OCI-LY1 (cell line): ENCODE measurements at regions not wholly inside any gene's neighbourhood (a gene's known extent, or its start where the extent isn't known, plus 50 kb on each side); places are given as distances from the start of the nearest gene placed in this dataset.

ENCODE experiments used
- H2AFZ ChIP-seq: fragments of 200-600 bp; sonication (generic), shearing (Covaris generic); 2 replicates; pipeline ENCODE4 v1.6.0; 2014; ENCODE audit warnings: antibody characterized with exemption, mild to moderate bottlenecking, low read length
- H3F3A ChIP-seq: fragments of 200-600 bp; sonication (generic), shearing (Covaris generic); 2 replicates; pipeline ENCODE4 v1.6.0; 2014; ENCODE audit warnings: mild to moderate bottlenecking, antibody characterized with exemption, low read length, moderate library complexity; ENCODE audit not compliant: insufficient read depth
- H3K27ac ChIP-seq: fragments of 200-600 bp; sonication (generic); 2 replicates; pipeline ENCODE4 v1.5.1; 2014; ENCODE audit warnings: low read length, mixed run types, mild to moderate bottlenecking, low read depth; ENCODE audit not compliant: poor library complexity, severe bottlenecking
- H3K27me3 ChIP-seq: fragments of 200-600 bp; sonication (generic); 2 replicates; pipeline ENCODE4 v1.6.0; 2014; ENCODE audit warnings: antibody characterized with exemption, mild to moderate bottlenecking, low read length, moderate library complexity; ENCODE audit not compliant: insufficient read depth
- H3K36me3 ChIP-seq: fragments of 200-600 bp; sonication (generic); 2 replicates; pipeline ENCODE4 v1.6.1; 2014; ENCODE audit warnings: mild to moderate bottlenecking, antibody characterized with exemption, low read length, moderate library complexity, mixed read lengths; ENCODE audit not compliant: insufficient read depth
- H3K4me1 ChIP-seq: fragments of 200-600 bp; sonication (generic); 2 replicates; pipeline ENCODE4 v1.5.1; 2014; ENCODE audit warnings: mild to moderate bottlenecking, low read length, moderate library complexity; ENCODE audit not compliant: insufficient read depth, severe bottlenecking
- H3K4me2 ChIP-seq: fragments of 200-600 bp; sonication (generic), shearing (Covaris generic); 2 replicates; pipeline ENCODE4 v1.6.1; 2014; ENCODE audit warnings: low read length
- H3K4me3 ChIP-seq: fragments of 200-600 bp; sonication (generic); 2 replicates; pipeline ENCODE4 v1.5.1; 2014; ENCODE audit warnings: low read length, low read depth, mild to moderate bottlenecking, mixed read lengths; ENCODE audit not compliant: poor library complexity, severe bottlenecking
- H3K79me2 ChIP-seq: fragments of 200-600 bp; shearing (Covaris generic); 2 replicates; pipeline ENCODE4 v1.6.1; 2016; ENCODE audit warnings: mixed run types, low read length, mixed read lengths; ENCODE audit not compliant: insufficient read depth
- H3K9ac ChIP-seq: fragments of 200-600 bp; sonication (generic), shearing (Covaris generic); 2 replicates; pipeline ENCODE4 v1.6.1; 2014; ENCODE audit warnings: mild to moderate bottlenecking, low read length, mixed read lengths
- H3K9me2 ChIP-seq: fragments of 200-600 bp; sonication (generic), shearing (Covaris generic); 2 replicates; pipeline ENCODE4 v1.6.1; 2014; ENCODE audit warnings: low read depth, mild to moderate bottlenecking, low read length, mixed read lengths
- H3K9me3 ChIP-seq: fragments of 200-600 bp; shearing (Covaris generic); 2 replicates; pipeline ENCODE4 v1.6.1; 2014; ENCODE audit warnings: low read length, mixed read lengths
- H4K20me1 ChIP-seq: fragments of 200-600 bp; sonication (generic), shearing (Covaris generic); 2 replicates; pipeline ENCODE4 v1.6.0; 2016; ENCODE audit warnings: mild to moderate bottlenecking, low read length; ENCODE audit not compliant: insufficient read depth
- CTCF ChIP-seq: fragments of 200-600 bp; sonication (generic), shearing (Covaris generic); IDR thresholded peaks from 2 replicates; pipeline ENCODE4 v1.5.1; 2017; ENCODE audit warnings: mild to moderate bottlenecking, antibody characterized with exemption, low read length, moderate library complexity, mixed read lengths
- EZH2 ChIP-seq: fragments of 200-600 bp; sonication (generic), shearing (Covaris generic); IDR thresholded peaks from 2 replicates; pipeline ENCODE4 v1.8.0; 2017; ENCODE audit warnings: borderline replicate concordance, mixed run types, mild to moderate bottlenecking, antibody characterized with exemption, low read length, moderate library complexity, mixed read lengths

GRCh38 chr10:16271571-16271970 is 165.2 kb upstream of the PTER start:
- H2AFZ ChIP-seq = no peak overlapping the region
- H3K27me3 ChIP-seq = 0 out of 2 replicates have a peak, but pooled peaks cover 4% of the 10 kb centered on the region
- H3K79me2 ChIP-seq = no peaks in the 10 kb centered on the region
- no peaks in the 10 kb centered on the region for H3F3A ChIP-seq
- no peak overlapping the region for H3K27ac ChIP-seq
- H3K36me3 ChIP-seq = no peaks in the 10 kb centered on the region
- no peaks in the 10 kb centered on the region for H3K9me3 ChIP-seq
- H3K4me1 ChIP-seq = no peaks in the 10 kb centered on the region
- H3K9ac ChIP-seq = no peak overlapping the region
- H3K4me2 ChIP-seq = no peak overlapping the region
- H3K9me2 ChIP-seq = no peaks in the 10 kb centered on the region
- TF ChIP-seq CTCF (no peak), EZH2 (no peak)
- no peaks in the 10 kb centered on the region for H4K20me1 ChIP-seq
- H3K4me3 ChIP-seq = no peak overlapping the region

GRCh38 chr10:16274911-16275310 is 161.9 kb upstream of the PTER start:
- Histone ChIP-seq H3K4me3 (no peak overlapping the region), H4K20me1 (no peaks in the 10 kb centered on the region), H3K27me3 (0 out of 2 replicates have a peak, but pooled peaks cover 4% of the 10 kb centered on the region), H3K9me3 (no peaks in the 10 kb centered on the region), H3K4me2 (no peak overlapping the region), H3K79me2 (no peaks in the 10 kb centered on the region), H3K27ac (no peak overlapping the region), H3K9ac (no peak overlapping the region), H2AFZ (no peak overlapping the region), H3F3A (no peaks in the 10 kb centered on the region), H3K9me2 (no peaks in the 10 kb centered on the region), H3K36me3 (no peaks in the 10 kb centered on the region), H3K4me1 (no peaks in the 10 kb centered on the region)
- TF ChIP-seq CTCF (no peak), EZH2 (no peak)

- H3K36me3 ChIP-seq = no peaks in the 10 kb centered on the region
- no peaks in the 10 kb centered on the region for H3K9me3 ChIP-seq
- H3K27me3 ChIP-seq = no peaks in the 10 kb centered on the region
- no peak overlapping the region for H3K27ac ChIP-seq
- H2AFZ ChIP-seq = no peak overlapping the region
- no peak overlapping the region for H3K9ac ChIP-seq
- no peaks in the 10 kb centered on the region for H3K9me2 ChIP-seq
- no peaks in the 10 kb centered on the region for H3K79me2 ChIP-seq
- TF ChIP-seq EZH2 (no peak), CTCF (no peak)
- H3K4me3 ChIP-seq = no peak overlapping the region
- H3F3A ChIP-seq = no peaks in the 10 kb centered on the region
- no peaks in the 10 kb centered on the region for H3K4me1 ChIP-seq
- no peak overlapping the region for H3K4me2 ChIP-seq
- H4K20me1 ChIP-seq = no peaks in the 10 kb centered on the region
These were observed 156.2 kb upstream of the PTER start for GRCh38 chr10:16280595-16280994.
